ENCODE measurements at regions not wholly inside any gene's neighbourhood (a gene's known extent, or its start where the extent isn't known, plus 50 kb on each side); places are given as distances from the start of the nearest gene placed in this dataset.

DNA sequence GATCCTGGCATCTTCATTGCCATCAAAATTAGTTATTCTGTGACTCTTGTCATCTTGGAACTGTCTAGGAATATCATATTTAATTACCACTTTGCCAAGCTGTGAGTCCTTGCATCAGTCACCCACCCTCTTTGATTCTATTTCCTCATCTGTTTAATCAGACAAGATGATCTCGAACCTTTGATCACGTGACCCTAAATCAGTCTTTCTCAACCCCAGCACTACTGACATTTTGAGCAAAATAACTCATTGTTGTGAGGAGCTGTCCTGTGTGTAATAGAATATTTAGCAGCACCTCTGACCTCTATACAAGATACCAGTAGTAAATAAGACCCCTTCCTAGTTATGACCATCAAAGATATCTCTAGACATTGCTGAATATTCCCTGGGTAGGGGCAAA lies 343.4 kb upstream of the ARPP21 start:
- H3K36me3 ChIP-seq (ENCODE audit: insufficient read depth) = no peaks in the 10 kb centered on the region
- DNase-seq (ENCODE audit: low spot score) (no peak), ATAC-seq (no peak)
- H3K4me1 Mint-ChIP-seq = no peaks in the 10 kb centered on the region
- TF ChIP-seq, protein P1, sequence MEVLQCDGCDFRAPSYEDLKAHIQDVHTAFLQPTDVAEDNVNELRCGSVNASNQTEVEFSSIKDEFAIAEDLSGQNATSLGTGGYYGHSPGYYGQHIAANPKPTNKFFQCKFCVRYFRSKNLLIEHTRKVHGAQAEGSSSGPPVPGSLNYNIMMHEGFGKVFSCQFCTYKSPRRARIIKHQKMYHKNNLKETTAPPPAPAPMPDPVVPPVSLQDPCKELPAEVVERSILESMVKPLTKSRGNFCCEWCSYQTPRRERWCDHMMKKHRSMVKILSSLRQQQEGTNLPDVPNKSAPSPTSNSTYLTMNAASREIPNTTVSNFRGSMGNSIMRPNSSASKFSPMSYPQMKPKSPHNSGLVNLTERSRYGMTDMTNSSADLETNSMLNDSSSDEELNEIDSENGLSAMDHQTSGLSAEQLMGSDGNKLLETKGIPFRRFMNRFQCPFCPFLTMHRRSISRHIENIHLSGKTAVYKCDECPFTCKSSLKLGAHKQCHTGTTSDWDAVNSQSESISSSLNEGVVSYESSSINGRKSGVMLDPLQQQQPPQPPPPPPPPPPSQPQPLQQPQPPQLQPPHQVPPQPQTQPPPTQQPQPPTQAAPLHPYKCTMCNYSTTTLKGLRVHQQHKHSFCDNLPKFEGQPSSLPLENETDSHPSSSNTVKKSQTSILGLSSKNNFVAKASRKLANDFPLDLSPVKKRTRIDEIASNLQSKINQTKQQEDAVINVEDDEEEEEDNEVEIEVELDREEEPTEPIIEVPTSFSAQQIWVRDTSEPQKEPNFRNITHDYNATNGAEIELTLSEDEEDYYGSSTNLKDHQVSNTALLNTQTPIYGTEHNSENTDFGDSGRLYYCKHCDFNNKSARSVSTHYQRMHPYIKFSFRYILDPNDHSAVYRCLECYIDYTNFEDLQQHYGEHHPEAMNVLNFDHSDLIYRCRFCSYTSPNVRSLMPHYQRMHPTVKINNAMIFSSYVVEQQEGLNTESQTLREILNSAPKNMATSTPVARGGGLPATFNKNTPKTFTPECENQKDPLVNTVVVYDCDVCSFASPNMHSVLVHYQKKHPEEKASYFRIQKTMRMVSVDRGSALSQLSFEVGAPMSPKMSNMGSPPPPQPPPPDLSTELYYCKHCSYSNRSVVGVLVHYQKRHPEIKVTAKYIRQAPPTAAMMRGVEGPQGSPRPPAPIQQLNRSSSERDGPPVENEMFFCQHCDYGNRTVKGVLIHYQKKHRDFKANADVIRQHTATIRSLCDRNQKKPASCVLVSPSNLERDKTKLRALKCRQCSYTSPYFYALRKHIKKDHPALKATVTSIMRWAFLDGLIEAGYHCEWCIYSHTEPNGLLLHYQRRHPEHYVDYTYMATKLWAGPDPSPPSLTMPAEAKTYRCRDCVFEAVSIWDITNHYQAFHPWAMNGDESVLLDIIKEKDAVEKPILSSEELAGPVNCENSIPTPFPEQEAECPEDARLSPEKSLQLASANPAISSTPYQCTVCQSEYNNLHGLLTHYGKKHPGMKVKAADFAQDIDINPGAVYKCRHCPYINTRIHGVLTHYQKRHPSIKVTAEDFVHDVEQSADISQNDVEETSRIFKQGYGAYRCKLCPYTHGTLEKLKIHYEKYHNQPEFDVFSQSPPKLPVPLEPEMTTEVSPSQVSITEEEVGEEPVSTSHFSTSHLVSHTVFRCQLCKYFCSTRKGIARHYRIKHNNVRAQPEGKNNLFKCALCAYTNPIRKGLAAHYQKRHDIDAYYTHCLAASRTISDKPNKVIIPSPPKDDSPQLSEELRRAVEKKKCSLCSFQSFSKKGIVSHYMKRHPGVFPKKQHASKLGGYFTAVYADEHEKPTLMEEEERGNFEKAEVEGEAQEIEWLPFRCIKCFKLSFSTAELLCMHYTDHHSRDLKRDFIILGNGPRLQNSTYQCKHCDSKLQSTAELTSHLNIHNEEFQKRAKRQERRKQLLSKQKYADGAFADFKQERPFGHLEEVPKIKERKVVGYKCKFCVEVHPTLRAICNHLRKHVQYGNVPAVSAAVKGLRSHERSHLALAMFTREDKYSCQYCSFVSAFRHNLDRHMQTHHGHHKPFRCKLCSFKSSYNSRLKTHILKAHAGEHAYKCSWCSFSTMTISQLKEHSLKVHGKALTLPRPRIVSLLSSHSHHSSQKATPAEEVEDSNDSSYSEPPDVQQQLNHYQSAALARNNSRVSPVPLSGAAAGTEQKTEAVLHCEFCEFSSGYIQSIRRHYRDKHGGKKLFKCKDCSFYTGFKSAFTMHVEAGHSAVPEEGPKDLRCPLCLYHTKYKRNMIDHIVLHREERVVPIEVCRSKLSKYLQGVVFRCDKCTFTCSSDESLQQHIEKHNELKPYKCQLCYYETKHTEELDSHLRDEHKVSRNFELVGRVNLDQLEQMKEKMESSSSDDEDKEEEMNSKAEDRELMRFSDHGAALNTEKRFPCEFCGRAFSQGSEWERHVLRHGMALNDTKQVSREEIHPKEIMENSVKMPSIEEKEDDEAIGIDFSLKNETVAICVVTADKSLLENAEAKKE (CRISPR knock-in tag; IDR thresholded peaks at IDR 0.05) = no peak
- no peak for TF ChIP-seq ZNF114 (CRISPR knock-in tag; IDR thresholded peaks at IDR 0.05)
- TF ChIP-seq, protein P2, sequence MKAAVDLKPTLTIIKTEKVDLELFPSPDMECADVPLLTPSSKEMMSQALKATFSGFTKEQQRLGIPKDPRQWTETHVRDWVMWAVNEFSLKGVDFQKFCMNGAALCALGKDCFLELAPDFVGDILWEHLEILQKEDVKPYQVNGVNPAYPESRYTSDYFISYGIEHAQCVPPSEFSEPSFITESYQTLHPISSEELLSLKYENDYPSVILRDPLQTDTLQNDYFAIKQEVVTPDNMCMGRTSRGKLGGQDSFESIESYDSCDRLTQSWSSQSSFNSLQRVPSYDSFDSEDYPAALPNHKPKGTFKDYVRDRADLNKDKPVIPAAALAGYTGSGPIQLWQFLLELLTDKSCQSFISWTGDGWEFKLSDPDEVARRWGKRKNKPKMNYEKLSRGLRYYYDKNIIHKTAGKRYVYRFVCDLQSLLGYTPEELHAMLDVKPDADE (IDR thresholded peaks at IDR 0.05) = no peak
- TF ChIP-seq JUNB (IDR thresholded peaks at IDR 0.05; ENCODE audit: unreplicated experiment) = no peak
- TF ChIP-seq NANOG (IDR thresholded peaks at IDR 0.05; ENCODE audit: borderline replicate concordance) = no peak
- TF ChIP-seq EZH2 (IDR thresholded peaks at IDR 0.05; ENCODE audit: low read depth, unreplicated experiment) = no peak
- no peak for TF ChIP-seq CREB1 (CRISPR knock-in tag; IDR thresholded peaks at IDR 0.05; ENCODE audit: low read depth)
- TF ChIP-seq, protein P3, sequence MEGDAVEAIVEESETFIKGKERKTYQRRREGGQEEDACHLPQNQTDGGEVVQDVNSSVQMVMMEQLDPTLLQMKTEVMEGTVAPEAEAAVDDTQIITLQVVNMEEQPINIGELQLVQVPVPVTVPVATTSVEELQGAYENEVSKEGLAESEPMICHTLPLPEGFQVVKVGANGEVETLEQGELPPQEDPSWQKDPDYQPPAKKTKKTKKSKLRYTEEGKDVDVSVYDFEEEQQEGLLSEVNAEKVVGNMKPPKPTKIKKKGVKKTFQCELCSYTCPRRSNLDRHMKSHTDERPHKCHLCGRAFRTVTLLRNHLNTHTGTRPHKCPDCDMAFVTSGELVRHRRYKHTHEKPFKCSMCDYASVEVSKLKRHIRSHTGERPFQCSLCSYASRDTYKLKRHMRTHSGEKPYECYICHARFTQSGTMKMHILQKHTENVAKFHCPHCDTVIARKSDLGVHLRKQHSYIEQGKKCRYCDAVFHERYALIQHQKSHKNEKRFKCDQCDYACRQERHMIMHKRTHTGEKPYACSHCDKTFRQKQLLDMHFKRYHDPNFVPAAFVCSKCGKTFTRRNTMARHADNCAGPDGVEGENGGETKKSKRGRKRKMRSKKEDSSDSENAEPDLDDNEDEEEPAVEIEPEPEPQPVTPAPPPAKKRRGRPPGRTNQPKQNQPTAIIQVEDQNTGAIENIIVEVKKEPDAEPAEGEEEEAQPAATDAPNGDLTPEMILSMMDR (conservative IDR thresholded peaks at IDR 0.05; ENCODE audit: low read depth in 2 of 2) = no peak
- TF ChIP-seq EZH2phosphoT487 (IDR thresholded peaks at IDR 0.05; ENCODE audit: unreplicated experiment) = no peak
- no peak for TF ChIP-seq ZNF331 (CRISPR knock-in tag; IDR thresholded peaks at IDR 0.05; ENCODE audit: low read depth)
- no peak for TF ChIP-seq POLR2AphosphoS5 (IDR thresholded peaks at IDR 0.05; ENCODE audit: low read depth)
- TF ChIP-seq, protein P4, sequence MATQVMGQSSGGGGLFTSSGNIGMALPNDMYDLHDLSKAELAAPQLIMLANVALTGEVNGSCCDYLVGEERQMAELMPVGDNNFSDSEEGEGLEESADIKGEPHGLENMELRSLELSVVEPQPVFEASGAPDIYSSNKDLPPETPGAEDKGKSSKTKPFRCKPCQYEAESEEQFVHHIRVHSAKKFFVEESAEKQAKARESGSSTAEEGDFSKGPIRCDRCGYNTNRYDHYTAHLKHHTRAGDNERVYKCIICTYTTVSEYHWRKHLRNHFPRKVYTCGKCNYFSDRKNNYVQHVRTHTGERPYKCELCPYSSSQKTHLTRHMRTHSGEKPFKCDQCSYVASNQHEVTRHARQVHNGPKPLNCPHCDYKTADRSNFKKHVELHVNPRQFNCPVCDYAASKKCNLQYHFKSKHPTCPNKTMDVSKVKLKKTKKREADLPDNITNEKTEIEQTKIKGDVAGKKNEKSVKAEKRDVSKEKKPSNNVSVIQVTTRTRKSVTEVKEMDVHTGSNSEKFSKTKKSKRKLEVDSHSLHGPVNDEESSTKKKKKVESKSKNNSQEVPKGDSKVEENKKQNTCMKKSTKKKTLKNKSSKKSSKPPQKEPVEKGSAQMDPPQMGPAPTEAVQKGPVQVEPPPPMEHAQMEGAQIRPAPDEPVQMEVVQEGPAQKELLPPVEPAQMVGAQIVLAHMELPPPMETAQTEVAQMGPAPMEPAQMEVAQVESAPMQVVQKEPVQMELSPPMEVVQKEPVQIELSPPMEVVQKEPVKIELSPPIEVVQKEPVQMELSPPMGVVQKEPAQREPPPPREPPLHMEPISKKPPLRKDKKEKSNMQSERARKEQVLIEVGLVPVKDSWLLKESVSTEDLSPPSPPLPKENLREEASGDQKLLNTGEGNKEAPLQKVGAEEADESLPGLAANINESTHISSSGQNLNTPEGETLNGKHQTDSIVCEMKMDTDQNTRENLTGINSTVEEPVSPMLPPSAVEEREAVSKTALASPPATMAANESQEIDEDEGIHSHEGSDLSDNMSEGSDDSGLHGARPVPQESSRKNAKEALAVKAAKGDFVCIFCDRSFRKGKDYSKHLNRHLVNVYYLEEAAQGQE (IDR thresholded peaks at IDR 0.05; ENCODE audit: unreplicated experiment) = no peak
- TF ChIP-seq STAT1 (IDR thresholded peaks at IDR 0.05; ENCODE audit: unreplicated experiment) = no peak
- H4K20me1 ChIP-seq (replicated peaks; ENCODE audit: insufficient read depth) = no peaks in the 10 kb centered on the region
- H3K27ac Mint-ChIP-seq = no peak overlapping the region
- no peaks in the 10 kb centered on the region for H3K27me3 Mint-ChIP-seq (ENCODE audit: insufficient read depth, low read depth, poor library complexity)
- H3K36me3 Mint-ChIP-seq (ENCODE audit: low read depth) = no peaks in the 10 kb centered on the region
- no peak overlapping the region for H3K4me3 Mint-ChIP-seq
- H3K4me1 ChIP-seq (ENCODE audit: insufficient read depth) = no peaks in the 10 kb centered on the region
- H3K27ac ChIP-seq (ENCODE audit: low read depth) = no peak overlapping the region
- no peaks in the 10 kb centered on the region for H3K9me3 Mint-ChIP-seq
- H2AFZ ChIP-seq = no peak overlapping the region
- H3K27me3 ChIP-seq (ENCODE audit: insufficient read depth) = no peaks in the 10 kb centered on the region
- H3F3A ChIP-seq (replicated peaks; ENCODE audit: low read depth) = no peaks in the 10 kb centered on the region
- no peak overlapping the region for H3K4me3 ChIP-seq
- no peak overlapping the region for H3K4me2 ChIP-seq
- H3K79me2 ChIP-seq (replicated peaks; ENCODE audit: insufficient read depth) = no peaks in the 10 kb centered on the region
- no peaks in the 10 kb centered on the region for H3K9me2 ChIP-seq (ENCODE audit: insufficient read depth)

All from GM23338 (cell line).